Ascending aorta (tissue), 2 donors: ENCODE measurements at regions not wholly inside any gene's neighbourhood (a gene's known extent, or its start where the extent isn't known, plus 50 kb on each side); places are given as distances from the start of the nearest gene placed in this dataset.

Source experiments
- DNase-seq, 2 donors: peaks; one replicate each; pipeline ENCODE4 v3.0.0-alpha.2; 2019; ENCODE audit warnings: low spot score in 2 of 2
- H3K27ac ChIP-seq, 2 donors: fragments of 200-600 bp; sonication (generic); one replicate each; pipeline ENCODE4 v1.5.1; 2016 to 2017; ENCODE audit warnings: mild to moderate bottlenecking in 1 of 2
- H3K27me3 ChIP-seq: fragments of 200-600 bp; sonication (generic); one replicate; pipeline ENCODE4 v1.5.1; 2017
- H3K36me3 ChIP-seq, 2 donors: fragments of 200-600 bp; sonication (generic); one replicate each; pipeline ENCODE4 v1.5.1; 2016
- H3K4me1 ChIP-seq, 2 donors: fragments of 200-600 bp; sonication (generic); one replicate each; pipeline ENCODE4 v1.5.1; 2016 to 2017; ENCODE audit warnings: mild to moderate bottlenecking in 1 of 2
- H3K4me3 ChIP-seq, 2 donors: fragments of 200-600 bp; sonication (generic); one replicate each; pipeline ENCODE4 v1.5.1; 2016 to 2017; ENCODE audit warnings: mild to moderate bottlenecking in 1 of 2
- H3K9me3 ChIP-seq, 2 donors: fragments of 200-600 bp; sonication (generic); one replicate each; pipeline ENCODE4 v1.5.1; 2016
- intact Hi-C: fragments of 100-400 bp; cut with DNase I; formaldehyde crosslinking; loops from one replicate; pipeline ENCODE4 v1.15.1; 2023
- TF ChIP-seq, protein P1 (sequence below), 3 experiments: fragments of 200-600 bp in 2 of 3; fragments of 450-650 bp in 1 of 3; sonication (generic) in 2 of 3; IDR thresholded peaks; one replicate each; pipeline ENCODE4 v1.5.1; 2016 to 2019; ENCODE audit warnings: antibody characterized with exemption in 3 of 3, mild to moderate bottlenecking in 1 of 3, moderate library complexity in 1 of 3

GRCh38 chr10:30763918-30764317 is 134.4 kb upstream of the LYZL2 start:
- Histone ChIP-seq H3K4me3 (no peak overlapping the region), H3K27ac (no peak overlapping the region), H3K27me3 (no peaks in the 10 kb centered on the region), H3K4me1 (no peaks in the 10 kb centered on the region), H3K9me3 (no peaks in the 10 kb centered on the region), H3K36me3 (no peaks in the 10 kb centered on the region)
- intact Hi-C loops: no loop called here
- TF ChIP-seq, protein P1, sequence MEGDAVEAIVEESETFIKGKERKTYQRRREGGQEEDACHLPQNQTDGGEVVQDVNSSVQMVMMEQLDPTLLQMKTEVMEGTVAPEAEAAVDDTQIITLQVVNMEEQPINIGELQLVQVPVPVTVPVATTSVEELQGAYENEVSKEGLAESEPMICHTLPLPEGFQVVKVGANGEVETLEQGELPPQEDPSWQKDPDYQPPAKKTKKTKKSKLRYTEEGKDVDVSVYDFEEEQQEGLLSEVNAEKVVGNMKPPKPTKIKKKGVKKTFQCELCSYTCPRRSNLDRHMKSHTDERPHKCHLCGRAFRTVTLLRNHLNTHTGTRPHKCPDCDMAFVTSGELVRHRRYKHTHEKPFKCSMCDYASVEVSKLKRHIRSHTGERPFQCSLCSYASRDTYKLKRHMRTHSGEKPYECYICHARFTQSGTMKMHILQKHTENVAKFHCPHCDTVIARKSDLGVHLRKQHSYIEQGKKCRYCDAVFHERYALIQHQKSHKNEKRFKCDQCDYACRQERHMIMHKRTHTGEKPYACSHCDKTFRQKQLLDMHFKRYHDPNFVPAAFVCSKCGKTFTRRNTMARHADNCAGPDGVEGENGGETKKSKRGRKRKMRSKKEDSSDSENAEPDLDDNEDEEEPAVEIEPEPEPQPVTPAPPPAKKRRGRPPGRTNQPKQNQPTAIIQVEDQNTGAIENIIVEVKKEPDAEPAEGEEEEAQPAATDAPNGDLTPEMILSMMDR (IDR thresholded peaks at IDR 0.05): no peak
- no peak for DNase-seq

GRCh38 chr10:30762620-30763019 is 133.1 kb upstream of the LYZL2 start:
- no peak overlapping the region for H3K27ac ChIP-seq

GRCh38 chr10:30759423-30759822 is 129.9 kb upstream of the LYZL2 start:
- Histone ChIP-seq H3K27me3 (no peaks in the 10 kb centered on the region), H3K36me3 (no peaks in the 10 kb centered on the region), H3K9me3 (no peaks in the 10 kb centered on the region), H3K27ac (no peak overlapping the region), H3K4me1 (no peaks in the 10 kb centered on the region), H3K4me3 (no peak overlapping the region)
- DNase-seq: no peak
- intact Hi-C loops: no loop called here
- TF ChIP-seq, protein P1 (IDR thresholded peaks at IDR 0.05): no peak

More at GRCh38 chr10:30762620-30763019, 133.1 kb upstream of the LYZL2 start:
- TF ChIP-seq, protein P1 (IDR thresholded peaks at IDR 0.05): no peak
- Histone ChIP-seq H3K36me3 (no peaks in the 10 kb centered on the region), H3K27me3 (no peaks in the 10 kb centered on the region), H3K9me3 (no peaks in the 10 kb centered on the region), H3K4me1 (no peaks in the 10 kb centered on the region), H3K4me3 (no peak overlapping the region)
- DNase-seq: no peak
- intact Hi-C loops: no loop called here

GRCh38 chr10:30758338-30758737 is 128.8 kb upstream of the LYZL2 start:
- intact Hi-C loops: no loop called here
- TF ChIP-seq, protein P1 (IDR thresholded peaks at IDR 0.05): no peak
- Histone ChIP-seq H3K9me3 (no peaks in the 10 kb centered on the region), H3K27me3 (no peaks in the 10 kb centered on the region), H3K4me1 (no peaks in the 10 kb centered on the region), H3K4me3 (no peak overlapping the region), H3K36me3 (no peaks in the 10 kb centered on the region), H3K27ac (no peak overlapping the region)
- no peak for DNase-seq

DNA sequence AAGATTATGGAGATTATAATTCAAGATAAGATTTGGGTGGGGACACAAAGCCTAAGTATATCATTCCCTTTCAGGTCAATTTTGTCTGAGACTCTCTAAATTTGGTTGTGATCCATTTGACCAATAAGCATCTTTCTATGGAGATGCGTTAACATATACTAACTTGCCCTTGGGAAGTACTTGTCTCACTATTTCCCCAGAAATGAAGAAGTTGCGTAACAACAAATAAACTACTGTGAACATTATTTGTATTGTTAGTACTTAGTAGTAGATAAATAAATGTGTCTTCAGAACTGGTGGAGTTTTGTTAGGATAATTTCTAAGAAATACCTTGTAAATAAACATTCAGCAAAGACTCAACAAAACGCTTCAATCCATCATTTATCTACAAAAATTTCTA is 127.3 kb upstream of the LYZL2 start:
- no peaks in the 10 kb centered on the region for H3K36me3 ChIP-seq
- intact Hi-C loops: no loop called here
- no peaks in the 10 kb centered on the region for H3K4me1 ChIP-seq
- TF ChIP-seq, protein P1 (IDR thresholded peaks at IDR 0.05): no peak
- no peaks in the 10 kb centered on the region for H3K9me3 ChIP-seq
- H3K27ac ChIP-seq: no peak overlapping the region
- DNase-seq: no peak
- H3K27me3 ChIP-seq: no peaks in the 10 kb centered on the region
- no peak overlapping the region for H3K4me3 ChIP-seq

GRCh38 chr10:30756151-30756550 is 126.6 kb upstream of the LYZL2 start:
- intact Hi-C loops: no loop called here
- Histone ChIP-seq H3K4me1 (no peaks in the 10 kb centered on the region), H3K27me3 (no peaks in the 10 kb centered on the region), H3K9me3 (no peaks in the 10 kb centered on the region), H3K27ac (no peak overlapping the region), H3K4me3 (no peak overlapping the region), H3K36me3 (no peaks in the 10 kb centered on the region)
- no peak for DNase-seq
- TF ChIP-seq, protein P1 (IDR thresholded peaks at IDR 0.05): no peak
